ENCODE measurements at regions not wholly inside any gene's neighbourhood (a gene's known extent, or its start where the extent isn't known, plus 50 kb on each side); places are given as distances from the start of the nearest gene placed in this dataset.

DNA sequence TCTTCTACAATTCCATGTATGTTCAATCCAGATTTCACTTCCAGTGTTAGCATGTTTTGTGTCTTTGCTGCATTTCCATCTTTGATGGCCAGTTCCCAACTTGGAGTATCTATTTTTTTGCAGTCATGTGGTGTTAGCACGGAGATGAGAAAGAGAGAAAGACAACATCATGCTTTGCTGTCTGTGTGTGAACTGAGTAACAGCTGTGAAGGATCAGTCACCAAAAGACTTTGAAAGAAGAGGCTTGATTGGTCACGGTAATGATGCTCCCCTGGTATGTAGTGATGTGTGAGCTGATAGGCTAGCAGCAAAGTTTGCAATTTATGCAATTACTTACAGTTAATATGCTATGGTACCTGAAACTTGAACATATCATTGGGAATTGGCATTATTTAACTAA, 731.3 kb upstream of the NRSN1 start:
- Mint-ChIP-seq H3K4me1 (ENCODE audit: insufficient read depth, unreplicated experiment) (no peaks in the 10 kb centered on the region), H3K4me3 (ENCODE audit: unreplicated experiment) (no peak overlapping the region), H3K9me3 (ENCODE audit: unreplicated experiment) (no peaks in the 10 kb centered on the region), H3K36me3 (ENCODE audit: insufficient read depth, unreplicated experiment) (no peaks in the 10 kb centered on the region), H3K27ac (ENCODE audit: low read depth, unreplicated experiment) (no peak overlapping the region), H3K27me3 (ENCODE audit: insufficient read depth, unreplicated experiment) (no peaks in the 10 kb centered on the region)
- TF ChIP-seq, protein P1, sequence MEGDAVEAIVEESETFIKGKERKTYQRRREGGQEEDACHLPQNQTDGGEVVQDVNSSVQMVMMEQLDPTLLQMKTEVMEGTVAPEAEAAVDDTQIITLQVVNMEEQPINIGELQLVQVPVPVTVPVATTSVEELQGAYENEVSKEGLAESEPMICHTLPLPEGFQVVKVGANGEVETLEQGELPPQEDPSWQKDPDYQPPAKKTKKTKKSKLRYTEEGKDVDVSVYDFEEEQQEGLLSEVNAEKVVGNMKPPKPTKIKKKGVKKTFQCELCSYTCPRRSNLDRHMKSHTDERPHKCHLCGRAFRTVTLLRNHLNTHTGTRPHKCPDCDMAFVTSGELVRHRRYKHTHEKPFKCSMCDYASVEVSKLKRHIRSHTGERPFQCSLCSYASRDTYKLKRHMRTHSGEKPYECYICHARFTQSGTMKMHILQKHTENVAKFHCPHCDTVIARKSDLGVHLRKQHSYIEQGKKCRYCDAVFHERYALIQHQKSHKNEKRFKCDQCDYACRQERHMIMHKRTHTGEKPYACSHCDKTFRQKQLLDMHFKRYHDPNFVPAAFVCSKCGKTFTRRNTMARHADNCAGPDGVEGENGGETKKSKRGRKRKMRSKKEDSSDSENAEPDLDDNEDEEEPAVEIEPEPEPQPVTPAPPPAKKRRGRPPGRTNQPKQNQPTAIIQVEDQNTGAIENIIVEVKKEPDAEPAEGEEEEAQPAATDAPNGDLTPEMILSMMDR (IDR thresholded peaks at IDR 0.05; ENCODE audit: unreplicated experiment), result no peak
- POLR2A ChIA-PET, result no interaction called here
- CTCF ChIA-PET, result no interaction called here
- intact Hi-C loops (cut with micrococcal nuclease), result no loop called here
- no TSS peak for BruUV-seq (replicated peaks)
- no peak for DNase-seq (ENCODE audit: unreplicated experiment)

- H3K4me3 Mint-ChIP-seq (ENCODE audit: unreplicated experiment), result no peak overlapping the region
- H3K27me3 Mint-ChIP-seq (ENCODE audit: insufficient read depth, unreplicated experiment), result no peaks in the 10 kb centered on the region
- ChIA-PET POLR2A (no interaction called here), CTCF (no interaction called here)
- TF ChIP-seq, protein P1 (IDR thresholded peaks at IDR 0.05; ENCODE audit: unreplicated experiment), result no peak
- H3K27ac Mint-ChIP-seq (ENCODE audit: low read depth, unreplicated experiment), result no peak overlapping the region
- intact Hi-C loops (cut with micrococcal nuclease), result no loop called here
- H3K9me3 Mint-ChIP-seq (ENCODE audit: unreplicated experiment), result no peaks in the 10 kb centered on the region
- H3K36me3 Mint-ChIP-seq (ENCODE audit: insufficient read depth, unreplicated experiment), result no peaks in the 10 kb centered on the region
- DNase-seq (ENCODE audit: unreplicated experiment), result no peak
- BruUV-seq (replicated peaks), result no TSS peak
- H3K4me1 Mint-ChIP-seq (ENCODE audit: insufficient read depth, unreplicated experiment), result no peaks in the 10 kb centered on the region
These were observed 730.6 kb upstream of the NRSN1 start for GRCh38 chr6:23395381-23395780.

DNA sequence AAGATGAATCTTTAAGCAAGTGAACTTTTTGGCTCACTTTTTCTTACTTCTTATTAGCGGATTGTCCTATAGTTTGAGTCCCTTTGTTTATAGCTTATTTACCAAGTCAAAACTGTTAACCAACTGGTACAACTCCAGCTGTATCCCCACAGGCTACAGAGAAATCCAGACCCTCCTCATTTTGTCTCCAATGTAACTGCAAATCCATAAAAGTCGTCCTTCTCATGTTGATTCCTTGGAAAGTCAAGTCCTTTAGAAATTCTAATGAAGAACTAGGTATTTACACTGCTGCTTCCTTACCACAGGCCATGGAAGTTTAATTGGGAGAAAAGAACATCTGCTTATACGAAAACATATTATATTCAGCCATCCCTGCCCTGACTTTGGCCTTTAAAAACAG, 729.1 kb upstream of the NRSN1 start:
- Mint-ChIP-seq H3K27me3 (ENCODE audit: insufficient read depth, unreplicated experiment) (no peaks in the 10 kb centered on the region), H3K27ac (ENCODE audit: low read depth, unreplicated experiment) (no peak overlapping the region), H3K9me3 (ENCODE audit: unreplicated experiment) (no peaks in the 10 kb centered on the region), H3K36me3 (ENCODE audit: insufficient read depth, unreplicated experiment) (no peaks in the 10 kb centered on the region), H3K4me3 (ENCODE audit: unreplicated experiment) (no peak overlapping the region), H3K4me1 (ENCODE audit: insufficient read depth, unreplicated experiment) (no peaks in the 10 kb centered on the region)
- intact Hi-C loops (cut with micrococcal nuclease), result no loop called here
- DNase-seq (ENCODE audit: unreplicated experiment), result no peak
- no TSS peak for BruUV-seq (replicated peaks)
- TF ChIP-seq, protein P1 (IDR thresholded peaks at IDR 0.05; ENCODE audit: unreplicated experiment), result no peak
- CTCF ChIA-PET, result interaction anchor here (0.7 kb wide), 1 partner anchor 43 kb away, joined by 3 read pairs; no protein-coding TSS in a partner anchor
- POLR2A ChIA-PET, result interaction anchor here (0.6 kb wide), 1 partner anchor 104 kb away, joined by 3 read pairs; no protein-coding TSS in a partner anchor

GRCh38 chr6:23403460-23403859, 722.6 kb upstream of the NRSN1 start:
- Mint-ChIP-seq H3K36me3 (ENCODE audit: insufficient read depth, unreplicated experiment) (no peaks in the 10 kb centered on the region), H3K9me3 (ENCODE audit: unreplicated experiment) (no peaks in the 10 kb centered on the region), H3K4me1 (ENCODE audit: insufficient read depth, unreplicated experiment) (peaks cover 6% of the 10 kb centered on the region), H3K4me3 (ENCODE audit: unreplicated experiment) (no peak overlapping the region), H3K27me3 (ENCODE audit: insufficient read depth, unreplicated experiment) (no peaks in the 10 kb centered on the region), H3K27ac (ENCODE audit: low read depth, unreplicated experiment) (no peak overlapping the region)
- intact Hi-C loops (cut with micrococcal nuclease), result no loop called here
- TF ChIP-seq, protein P1 (IDR thresholded peaks at IDR 0.05; ENCODE audit: unreplicated experiment), result no peak
- BruUV-seq (replicated peaks), result no TSS peak
- POLR2A ChIA-PET, result interaction anchor here (0.7 kb wide), 1 partner anchor 16 kb away, joined by 3 read pairs; no protein-coding TSS in a partner anchor
- no peak for DNase-seq (ENCODE audit: unreplicated experiment)
- CTCF ChIA-PET, result interaction anchor here (0.6 kb wide), 1 partner anchor 221 kb away, joined by 4 read pairs; no protein-coding TSS in a partner anchor
